ENCODE measurements at regions not wholly inside any gene's neighbourhood (a gene's known extent, or its start where the extent isn't known, plus 50 kb on each side); places are given as distances from the start of the nearest gene placed in this dataset.
"Not testable (repeated sequence)": the region's sequence is repeated elsewhere in the genome, so short reads cannot be mapped to it uniquely, and the experiment has no call there.

GRCh38 chr10:65032867-65033769 lies 1511.9 kb downstream of the REEP3 start:
- Histone ChIP-seq H3K4me1 (ENCODE audit: insufficient read depth, low read length) (no peaks in the 10 kb centered on the region), H3K9ac (ENCODE audit: low read depth, low read length) (no peak overlapping the region), H3K27me3 (ENCODE audit: insufficient read depth, low read length) (no peaks in the 10 kb centered on the region), H3K9me3 (ENCODE audit: insufficient read depth, low read depth, low read length) (peaks cover 17% of the 10 kb centered on the region; the same call in 1 of the 2 replicates), H3K36me3 (ENCODE audit: insufficient read depth, low read depth, low read length) (no peaks in the 10 kb centered on the region), H3K27ac (ENCODE audit: low read length) (no peak overlapping the region), H3K4me3 (ENCODE audit: low read length) (no peak overlapping the region)

GRCh38 chr10:65033957-65034356 lies 1512.8 kb downstream of the REEP3 start:
- Histone ChIP-seq H3K27me3 (ENCODE audit: insufficient read depth, low read length) (no peaks in the 10 kb centered on the region), H3K4me1 (ENCODE audit: insufficient read depth, low read length) (no peaks in the 10 kb centered on the region), H3K36me3 (ENCODE audit: insufficient read depth, low read depth, low read length) (no peaks in the 10 kb centered on the region), H3K9me3 (ENCODE audit: insufficient read depth, low read depth, low read length) (peaks cover 17% of the 10 kb centered on the region; the same call in 1 of the 2 replicates), H3K27ac (ENCODE audit: low read length) (no peak overlapping the region), H3K4me3 (ENCODE audit: low read length) (no peak overlapping the region), H3K9ac (ENCODE audit: low read depth, low read length) (no peak overlapping the region)

GRCh38 chr10:65040796-65041195 lies 1519.6 kb downstream of the REEP3 start:
- no peaks in the 10 kb centered on the region for H3K27me3 ChIP-seq (ENCODE audit: insufficient read depth, low read length)
- H3K9ac ChIP-seq (ENCODE audit: low read depth, low read length) = no peak overlapping the region
- no peaks in the 10 kb centered on the region for H3K4me1 ChIP-seq (ENCODE audit: insufficient read depth, low read length)
- no peak overlapping the region for H3K4me3 ChIP-seq (ENCODE audit: low read length)
- no peaks in the 10 kb centered on the region for H3K36me3 ChIP-seq (ENCODE audit: insufficient read depth, low read depth, low read length)
- peaks cover 5% of the 10 kb centered on the region; the same call in 1 of the 2 replicates for H3K9me3 ChIP-seq (ENCODE audit: insufficient read depth, low read depth, low read length)
- H3K27ac ChIP-seq (ENCODE audit: low read length) = no peak overlapping the region

- Histone ChIP-seq H3K36me3 (ENCODE audit: insufficient read depth, low read depth, low read length) (no peaks in the 10 kb centered on the region), H3K9ac (ENCODE audit: low read depth, low read length) (no peak overlapping the region), H3K9me3 (ENCODE audit: insufficient read depth, low read depth, low read length) (peaks cover 5% of the 10 kb centered on the region; the same call in 1 of the 2 replicates), H3K27me3 (ENCODE audit: insufficient read depth, low read length) (no peaks in the 10 kb centered on the region), H3K27ac (ENCODE audit: low read length) (no peak overlapping the region), H3K4me1 (ENCODE audit: insufficient read depth, low read length) (no peaks in the 10 kb centered on the region), H3K4me3 (ENCODE audit: low read length) (no peak overlapping the region)
Measured at GRCh38 chr10:65041307-65041706, 1520.1 kb downstream of the REEP3 start.

- H3K27ac ChIP-seq (ENCODE audit: low read length) = no peak overlapping the region
- no peak overlapping the region for H3K4me3 ChIP-seq (ENCODE audit: low read length)
- H3K36me3 ChIP-seq (ENCODE audit: insufficient read depth, low read depth, low read length) = no peaks in the 10 kb centered on the region
- H3K27me3 ChIP-seq (ENCODE audit: insufficient read depth, low read length) = no peaks in the 10 kb centered on the region
- H3K4me1 ChIP-seq (ENCODE audit: insufficient read depth, low read length) = no peaks in the 10 kb centered on the region
- H3K9ac ChIP-seq (ENCODE audit: low read depth, low read length) = no peak overlapping the region
- H3K9me3 ChIP-seq (ENCODE audit: insufficient read depth, low read depth, low read length) = peaks cover under 1% of the 10 kb centered on the region; the same call in 1 of the 2 replicates
Measured at GRCh38 chr10:65042496-65042895, 1521.3 kb downstream of the REEP3 start.

GRCh38 chr10:65046831-65047230 lies 1525.6 kb downstream of the REEP3 start:
- Histone ChIP-seq H3K4me3 (ENCODE audit: low read length) (no peak overlapping the region), H3K9me3 (ENCODE audit: insufficient read depth, low read depth, low read length) (no peaks in the 10 kb centered on the region), H3K27ac (ENCODE audit: low read length) (no peak overlapping the region), H3K27me3 (ENCODE audit: insufficient read depth, low read length) (no peaks in the 10 kb centered on the region), H3K9ac (ENCODE audit: low read depth, low read length) (no peak overlapping the region), H3K4me1 (ENCODE audit: insufficient read depth, low read length) (no peaks in the 10 kb centered on the region), H3K36me3 (ENCODE audit: insufficient read depth, low read depth, low read length) (no peaks in the 10 kb centered on the region)

- not testable (repeated sequence) for H3K4me3 ChIP-seq (ENCODE audit: low read length); H3K27ac ChIP-seq (ENCODE audit: low read length); H3K36me3 ChIP-seq (ENCODE audit: insufficient read depth, low read depth, low read length); H3K9me3 ChIP-seq (ENCODE audit: insufficient read depth, low read depth, low read length); H3K9ac ChIP-seq (ENCODE audit: low read depth, low read length); H3K4me1 ChIP-seq (ENCODE audit: insufficient read depth, low read length); H3K27me3 ChIP-seq (ENCODE audit: insufficient read depth, low read length)
Measured at GRCh38 chr10:65052111-65052510, 1530.9 kb downstream of the REEP3 start.

- H3K27ac ChIP-seq (ENCODE audit: low read length); H3K9ac ChIP-seq (ENCODE audit: low read depth, low read length): not testable (repeated sequence)
Measured at GRCh38 chr10:65053397-65053796, 1532.2 kb downstream of the REEP3 start.

GRCh38 chr10:65053831-65054351 lies 1532.7 kb downstream of the REEP3 start:
- not testable (repeated sequence) for H3K9ac ChIP-seq (ENCODE audit: low read depth, low read length); H3K4me3 ChIP-seq (ENCODE audit: low read length); H3K9me3 ChIP-seq (ENCODE audit: insufficient read depth, low read depth, low read length); H3K27ac ChIP-seq (ENCODE audit: low read length); H3K27me3 ChIP-seq (ENCODE audit: insufficient read depth, low read length); H3K36me3 ChIP-seq (ENCODE audit: insufficient read depth, low read depth, low read length); H3K4me1 ChIP-seq (ENCODE audit: insufficient read depth, low read length)

More at GRCh38 chr10:65053397-65053796, 1532.2 kb downstream of the REEP3 start:
- H3K4me1 ChIP-seq (ENCODE audit: insufficient read depth, low read length); H3K27me3 ChIP-seq (ENCODE audit: insufficient read depth, low read length); H3K36me3 ChIP-seq (ENCODE audit: insufficient read depth, low read depth, low read length); H3K4me3 ChIP-seq (ENCODE audit: low read length); H3K9me3 ChIP-seq (ENCODE audit: insufficient read depth, low read depth, low read length): not testable (repeated sequence)

- not testable (repeated sequence) for H3K9ac ChIP-seq (ENCODE audit: low read depth, low read length); H3K9me3 ChIP-seq (ENCODE audit: insufficient read depth, low read depth, low read length); H3K27me3 ChIP-seq (ENCODE audit: insufficient read depth, low read length); H3K4me1 ChIP-seq (ENCODE audit: insufficient read depth, low read length); H3K36me3 ChIP-seq (ENCODE audit: insufficient read depth, low read depth, low read length); H3K27ac ChIP-seq (ENCODE audit: low read length); H3K4me3 ChIP-seq (ENCODE audit: low read length)
Measured at GRCh38 chr10:65054701-65055100, 1533.5 kb downstream of the REEP3 start.

- Histone ChIP-seq H3K36me3 (ENCODE audit: insufficient read depth, low read depth, low read length) (no peaks in the 10 kb centered on the region), H3K27me3 (ENCODE audit: insufficient read depth, low read length) (no peaks in the 10 kb centered on the region), H3K9ac (ENCODE audit: low read depth, low read length) (no peak overlapping the region), H3K27ac (ENCODE audit: low read length) (no peak overlapping the region), H3K9me3 (ENCODE audit: insufficient read depth, low read depth, low read length) (no peaks in the 10 kb centered on the region), H3K4me1 (ENCODE audit: insufficient read depth, low read length) (no peaks in the 10 kb centered on the region), H3K4me3 (ENCODE audit: low read length) (no peak overlapping the region)
Measured at GRCh38 chr10:65065278-65065677, 1544.1 kb downstream of the REEP3 start.

- Histone ChIP-seq H3K9me3 (ENCODE audit: insufficient read depth, low read depth, low read length) (peaks cover 31% of the 10 kb centered on the region), H3K4me1 (ENCODE audit: insufficient read depth, low read length) (no peaks in the 10 kb centered on the region), H3K9ac (ENCODE audit: low read depth, low read length) (no peak overlapping the region), H3K4me3 (ENCODE audit: low read length) (no peak overlapping the region), H3K27me3 (ENCODE audit: insufficient read depth, low read length) (no peaks in the 10 kb centered on the region), H3K36me3 (ENCODE audit: insufficient read depth, low read depth, low read length) (no peaks in the 10 kb centered on the region), H3K27ac (ENCODE audit: low read length) (no peak overlapping the region)
Measured at GRCh38 chr10:65083222-65083621, 1562.0 kb downstream of the REEP3 start.

All from iPS-20b (cell line).